ENCODE measurements at regions not wholly inside any gene's neighbourhood (a gene's known extent, or its start where the extent isn't known, plus 50 kb on each side); places are given as distances from the start of the nearest gene placed in this dataset.

DNA sequence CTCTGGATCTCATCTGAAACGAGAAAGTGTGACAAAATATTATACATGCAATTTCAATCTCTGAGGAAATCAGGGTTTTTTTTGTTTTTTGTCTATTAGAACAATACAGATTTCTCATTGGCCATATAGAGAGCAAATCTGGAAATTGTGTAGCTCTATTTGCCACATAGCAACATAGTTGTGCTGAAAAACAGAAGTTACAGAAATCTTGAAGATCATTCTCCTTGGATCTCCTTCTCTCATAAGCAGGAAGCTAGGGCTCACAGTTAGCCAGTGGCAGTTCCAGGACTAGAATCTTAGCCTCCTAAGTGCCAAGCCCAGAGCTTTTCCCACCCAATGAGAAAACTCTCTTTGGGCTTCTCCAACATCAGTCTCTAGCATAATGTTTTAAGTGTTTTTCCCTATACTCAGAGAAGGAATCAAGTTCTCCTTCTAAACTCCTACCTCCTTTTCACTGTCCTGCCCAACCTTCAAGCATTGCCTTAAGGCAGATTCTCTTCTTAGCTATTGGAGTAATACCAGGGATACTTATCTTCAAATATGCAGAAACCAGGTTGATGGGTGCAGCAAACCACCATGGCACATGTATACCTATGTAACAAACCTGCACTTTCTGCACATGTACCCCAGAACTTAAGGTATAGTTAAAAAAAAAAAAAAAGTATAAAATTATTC is 211.6 kb downstream of the ALDH8A1 start:
- DNase-seq, result peak; percentile 84

DNA sequence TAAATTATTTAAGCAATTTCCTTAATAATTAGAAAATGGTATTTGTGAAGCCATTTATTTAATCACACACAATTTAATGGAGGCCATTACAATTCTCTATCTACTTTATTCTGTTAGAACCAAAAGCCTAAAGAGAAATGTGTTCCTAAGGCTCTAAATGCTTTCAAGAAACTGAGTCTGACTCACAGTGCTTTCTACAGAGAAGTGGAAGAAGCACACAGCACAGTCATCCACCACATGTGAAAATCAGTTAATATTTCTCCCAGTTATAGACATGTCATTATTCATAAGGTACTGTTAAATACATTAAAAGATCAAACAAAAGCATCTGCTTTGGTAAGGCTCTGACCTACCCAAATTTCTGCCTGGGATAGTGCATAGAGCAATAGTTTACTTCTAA is 214.4 kb downstream of the ALDH8A1 start:
- peak; percentile 82 for DNase-seq

- DNase-seq, result no peak
Measured at GRCh38 chr6:134734312-134734869, 215.5 kb downstream of the ALDH8A1 start.

DNA sequence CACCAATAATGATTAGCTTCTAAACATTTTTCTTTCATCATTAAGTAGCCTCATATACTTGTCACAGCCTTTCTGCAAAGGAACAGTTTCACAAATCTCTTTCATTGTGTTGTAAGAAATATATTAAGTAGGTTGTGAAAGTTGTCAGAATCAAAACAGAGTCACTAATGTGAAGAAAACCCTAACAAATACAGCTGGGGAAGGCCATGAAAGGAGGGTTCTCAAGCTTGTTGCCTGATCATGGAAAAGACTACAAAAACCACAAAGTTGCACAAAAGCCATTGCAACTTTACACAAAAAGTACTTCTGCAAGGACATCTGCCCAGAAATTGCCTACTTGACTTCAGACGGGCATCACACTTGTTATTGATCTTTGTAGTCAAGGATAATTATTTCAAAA is 216.1 kb downstream of the ALDH8A1 start:
- peak; percentile 99 for DNase-seq

DNA sequence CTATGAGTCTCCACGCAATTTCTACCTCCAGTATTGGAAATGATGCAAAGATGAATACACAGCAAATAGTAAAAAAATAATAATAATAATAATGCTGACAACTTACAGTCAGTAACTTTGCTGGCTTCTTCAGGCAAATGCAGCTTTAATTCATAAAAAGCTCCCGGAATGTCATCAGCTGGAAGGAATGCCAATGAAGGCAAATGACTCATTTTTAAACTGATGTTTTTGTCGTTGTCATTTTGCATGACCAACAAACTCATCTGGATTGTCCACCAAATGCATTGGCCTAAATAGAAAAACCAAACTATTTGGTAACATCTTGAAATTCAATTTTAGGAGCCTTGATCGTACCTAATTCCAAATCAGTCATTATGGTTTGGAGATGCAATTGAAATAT is 217.1 kb downstream of the ALDH8A1 start:
- no peak for DNase-seq

- DNase-seq, result no peak
Measured at GRCh38 chr6:134731615-134732014, 218.3 kb downstream of the ALDH8A1 start.

DNA sequence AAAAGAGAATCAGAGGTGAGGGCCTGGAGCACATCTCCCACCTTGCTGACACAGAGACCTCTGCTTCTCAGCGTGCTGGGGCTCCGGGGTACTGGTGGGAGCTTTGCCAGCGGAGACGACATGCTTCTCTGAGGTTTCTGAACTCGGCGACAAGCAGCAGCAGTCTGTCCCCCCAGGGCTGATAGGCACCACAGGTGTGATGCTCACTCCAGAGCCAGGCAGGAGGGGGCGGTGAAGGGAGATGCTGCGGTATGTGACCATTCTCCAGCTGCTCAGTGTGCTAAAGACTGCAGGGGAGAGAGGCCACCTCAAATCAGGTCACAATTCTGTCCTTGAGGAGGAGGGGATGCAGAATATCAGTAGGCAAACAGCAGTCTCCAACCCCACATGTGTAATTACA is 219.9 kb downstream of the ALDH8A1 start:
- DNase-seq, result no peak

- DNase-seq, result no peak
Measured at GRCh38 chr6:134729561-134729960, 220.3 kb downstream of the ALDH8A1 start.

DNA sequence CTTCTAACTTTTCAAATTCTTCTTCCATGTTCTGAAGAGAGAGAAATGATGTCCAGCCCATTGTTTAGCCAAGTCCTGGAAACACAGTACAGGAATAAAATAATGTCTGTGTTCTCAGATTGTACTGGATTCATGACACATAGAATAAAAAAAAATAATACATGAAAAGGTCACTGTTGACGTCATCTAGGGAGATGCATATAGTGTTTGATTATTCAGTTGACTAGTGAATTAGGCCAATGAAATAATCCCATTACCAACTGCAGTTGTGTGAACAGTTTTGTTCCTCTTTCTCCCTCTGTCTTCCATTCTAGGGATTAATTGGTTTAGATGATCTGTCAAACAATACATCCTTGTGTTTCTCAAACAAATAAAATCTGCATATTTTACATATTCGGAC is 222.8 kb downstream of the ALDH8A1 start:
- peak; percentile 22 for DNase-seq

DNA sequence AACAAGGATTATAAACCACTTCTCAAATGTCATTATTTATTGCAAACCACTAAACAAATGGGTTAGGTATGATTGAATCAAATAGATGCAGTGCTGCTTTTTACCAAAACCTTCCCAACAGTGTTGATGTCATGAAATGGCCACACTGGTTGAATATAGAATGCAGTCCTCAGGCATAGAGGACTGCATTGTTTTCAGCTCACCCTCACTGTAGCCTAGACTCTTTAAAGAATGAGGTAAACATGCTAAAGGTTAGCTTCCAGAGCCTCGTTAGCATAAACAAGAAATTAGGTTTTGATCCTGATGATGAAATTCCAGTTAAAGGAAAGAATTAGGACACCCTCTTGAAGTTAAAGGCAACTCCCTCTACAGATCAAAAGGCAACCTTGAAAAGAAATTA is 224.3 kb downstream of the ALDH8A1 start:
- DNase-seq, result no peak

DNA sequence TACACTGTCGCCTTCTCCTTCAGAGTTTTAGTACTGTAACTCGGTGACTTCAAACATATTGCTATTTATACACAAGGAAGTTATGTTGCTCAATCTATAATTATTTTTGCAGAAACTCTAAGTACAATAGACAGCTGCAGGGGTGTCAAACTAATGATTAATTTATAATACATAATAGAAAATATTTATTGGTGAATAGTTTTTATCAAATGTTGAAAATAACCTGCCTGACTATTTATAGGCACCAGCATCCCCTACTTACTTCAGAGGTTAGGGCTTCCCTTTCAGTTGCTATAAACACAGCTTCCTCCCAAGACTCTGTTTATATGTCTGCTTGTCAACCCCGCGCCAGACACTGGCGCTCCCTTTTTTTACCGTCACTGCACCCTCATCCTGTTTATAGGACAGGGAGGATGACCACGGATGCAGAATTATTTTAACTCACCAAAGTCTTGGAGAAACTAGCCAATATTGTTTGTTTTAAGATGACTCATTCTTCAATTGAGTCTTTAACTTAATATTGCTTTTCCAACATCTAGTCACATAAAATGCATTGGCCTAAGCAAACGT is 225.0 kb downstream of the ALDH8A1 start:
- DNase-seq, result peak; percentile 62

- peak; percentile 78 for DNase-seq
Measured at GRCh38 chr6:134723081-134723871, 226.6 kb downstream of the ALDH8A1 start.

GRCh38 chr6:134722200-134722870 is 227.6 kb downstream of the ALDH8A1 start:
- DNase-seq, result no peak

DNA sequence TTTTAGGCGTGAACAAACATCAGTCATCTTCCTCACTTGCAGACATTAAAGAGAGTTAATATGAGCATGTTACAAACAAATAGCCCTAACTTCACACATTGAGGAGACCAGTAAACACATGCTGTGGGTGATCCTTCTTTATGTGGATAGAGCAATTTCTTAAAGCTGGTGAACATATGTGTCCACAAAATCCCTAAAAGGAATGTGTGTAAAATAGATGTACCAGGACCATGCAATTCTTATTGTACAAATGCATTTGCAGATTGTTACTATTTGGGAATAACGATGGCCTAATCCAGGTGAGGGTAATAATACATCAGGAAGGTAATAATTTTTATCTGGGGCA is 228.9 kb downstream of the ALDH8A1 start:
- DNase-seq, result no peak

- DNase-seq, result peak; percentile 98
Measured at GRCh38 chr6:134720353-134721059, 229.4 kb downstream of the ALDH8A1 start.

GRCh38 chr6:134719911-134720310 is 230.0 kb downstream of the ALDH8A1 start:
- DNase-seq, result peak; percentile 47

DNA sequence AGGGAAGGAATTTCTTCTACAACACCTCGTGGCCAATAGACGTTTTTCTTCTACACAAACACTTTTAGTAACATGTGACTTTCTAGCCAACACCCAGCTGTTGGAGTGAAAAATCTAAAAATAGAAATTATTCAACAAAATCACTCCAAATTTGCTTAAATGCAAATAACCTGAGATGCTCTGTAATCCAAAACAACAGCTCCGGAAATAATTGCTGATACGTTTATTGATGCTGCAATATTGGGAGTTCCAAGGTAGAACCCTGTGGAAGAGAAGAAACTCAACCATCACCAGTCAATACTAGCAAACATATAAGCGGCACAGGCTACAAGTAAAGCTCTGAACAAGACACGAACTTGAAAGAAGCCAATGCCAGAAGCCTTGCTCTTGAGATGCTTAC is 230.6 kb downstream of the ALDH8A1 start:
- DNase-seq, result peak; percentile 73

DNA sequence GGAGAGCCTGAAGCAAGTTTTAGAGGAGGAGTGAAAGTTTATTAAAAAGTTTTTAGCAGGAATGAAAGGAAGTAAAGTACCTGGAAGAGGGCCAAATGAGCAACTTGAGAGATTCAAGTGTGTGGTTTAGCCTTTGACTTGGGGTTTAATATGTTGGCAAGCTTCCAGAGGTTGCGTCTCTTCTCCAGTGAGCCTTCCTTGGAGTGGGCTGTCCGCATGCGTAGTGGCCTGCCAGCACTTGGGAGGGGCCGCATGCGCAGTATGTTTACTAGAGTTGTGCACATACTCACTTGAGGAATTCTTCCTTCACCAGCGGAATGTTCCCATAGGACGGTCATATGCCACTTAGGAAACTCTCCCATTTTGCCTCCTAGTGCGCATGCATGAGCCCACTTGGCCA is 235.2 kb downstream of the ALDH8A1 start:
- peak; percentile 54 for DNase-seq

DNA sequence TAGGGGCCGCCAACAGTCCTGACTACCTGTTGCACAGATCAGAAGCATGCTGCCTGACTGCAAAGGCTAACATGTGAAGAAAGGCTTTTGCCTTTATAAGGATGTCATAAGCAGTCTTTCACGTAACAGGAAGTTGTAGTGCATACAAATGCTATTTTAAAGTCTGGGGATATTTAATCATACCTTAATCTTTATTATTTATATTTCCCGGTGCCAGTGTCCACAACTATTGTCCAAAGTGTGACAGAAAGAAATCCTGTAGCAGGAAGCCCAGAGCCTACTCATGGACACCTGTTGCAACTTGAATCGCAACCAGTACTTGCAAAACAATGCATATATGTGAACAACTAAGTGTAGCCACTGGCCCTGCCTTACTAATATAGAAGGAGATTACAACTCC is 235.8 kb downstream of the ALDH8A1 start:
- peak; percentile 60 for DNase-seq

GRCh38 chr6:134712311-134712710 is 237.6 kb downstream of the ALDH8A1 start:
- DNase-seq, result peak; percentile 72

DNA sequence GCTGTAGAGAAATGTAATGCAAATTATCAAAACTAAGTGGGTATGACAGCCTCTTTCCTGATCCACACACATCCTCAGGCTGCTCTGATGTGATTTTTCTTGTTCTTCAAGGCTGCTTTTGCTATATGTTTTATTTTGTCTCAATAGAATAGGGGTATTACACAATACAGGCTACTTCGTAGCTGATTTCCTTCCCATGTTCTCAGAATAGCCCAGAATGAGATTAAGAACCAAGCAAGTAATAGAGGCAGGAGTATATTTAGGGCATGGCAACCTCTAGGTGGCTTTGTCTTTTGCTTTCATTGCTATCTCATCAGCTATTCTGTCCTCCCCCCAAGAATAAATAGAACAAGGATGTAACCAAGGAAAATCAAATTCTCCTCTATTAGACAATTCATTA is 241.8 kb downstream of the ALDH8A1 start:
- DNase-seq, result no peak

DNA sequence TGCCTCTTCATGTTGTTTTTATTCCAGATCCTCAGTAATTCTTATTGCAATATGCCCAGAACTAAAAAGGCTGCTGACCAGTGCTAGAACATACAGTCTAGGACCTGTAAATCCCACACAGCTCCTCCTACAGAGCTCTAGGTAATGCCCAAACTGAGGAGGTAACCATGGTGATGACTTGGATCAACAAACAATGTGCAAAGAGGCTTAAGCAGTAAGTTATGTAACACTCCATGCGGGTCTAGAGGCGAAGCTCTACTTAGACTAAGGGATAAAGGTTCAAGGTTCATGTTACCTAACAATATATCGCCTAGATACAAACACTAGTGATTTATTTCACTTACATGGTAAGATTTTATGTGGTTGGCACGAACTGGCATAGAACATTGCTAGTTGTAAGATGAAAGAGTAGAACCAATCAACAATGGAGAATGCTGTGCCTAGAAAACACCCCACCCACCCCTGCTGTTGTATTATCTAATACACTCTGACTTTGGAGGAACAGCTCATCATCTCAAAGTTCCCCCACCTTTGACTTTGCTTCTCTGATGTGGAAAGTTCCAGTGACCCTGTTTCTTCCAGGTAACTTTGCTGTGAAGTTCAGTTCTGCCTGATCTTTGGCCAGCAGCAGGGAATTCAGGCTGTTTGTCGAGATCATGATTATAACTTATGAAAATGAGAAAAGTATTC is 242.4 kb downstream of the ALDH8A1 start:
- peak; percentile 33 for DNase-seq
